ENCODE measurements at regions not wholly inside any gene's neighbourhood (a gene's known extent, or its start where the extent isn't known, plus 50 kb on each side); places are given as distances from the start of the nearest gene placed in this dataset.
A peak's percentile ranks its signal among the peaks of the same experiment; 100 is the strongest.

DNA sequence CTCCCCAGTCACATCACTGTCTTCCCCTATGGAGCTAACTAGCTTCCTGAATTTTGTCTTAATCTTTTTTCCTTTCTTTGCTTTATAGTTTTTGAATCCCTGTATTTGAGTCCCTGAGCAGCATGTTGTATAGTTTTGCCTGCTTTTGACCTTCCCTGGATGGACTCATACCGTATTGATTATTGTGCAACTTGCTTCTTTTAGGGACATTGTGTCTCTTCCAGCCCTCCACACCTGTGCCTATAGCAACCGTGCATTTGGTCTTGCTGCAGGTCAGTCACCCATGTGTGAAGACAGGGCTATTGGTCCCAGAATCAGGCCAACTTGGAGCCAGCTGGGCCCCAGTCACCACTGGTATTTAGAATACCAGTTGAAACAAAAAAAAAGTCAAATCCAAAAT is 158.9 kb upstream of the ADCY1 start:
- Histone ChIP-seq H4K8ac (ENCODE audit: low read depth in 2 of 2, low read length in 2 of 2) (no peak overlapping the region), H2AK9ac (replicated peaks; ENCODE audit: low read depth, low read length, poor library complexity) (no peak overlapping the region), H3K27ac (ENCODE audit: insufficient read depth, low read length) (no peak overlapping the region), H2BK120ac (ENCODE audit: low read depth, low read length) (no peak overlapping the region), H3K4me1 (ENCODE audit: control insufficient read depth, insufficient read depth, low read length) (no peaks in the 10 kb centered on the region), H2BK20ac (ENCODE audit: low read depth, low read length) (no peak overlapping the region), H3K56ac (ENCODE audit: extremely low read depth, insufficient read depth, low read length) (no peak overlapping the region), H3K36me3 (ENCODE audit: control insufficient read depth, insufficient read depth, low read length) (no peaks in the 10 kb centered on the region), H3K4me2 (ENCODE audit: low read depth, low read length) (no peak overlapping the region), H2AFZ (replicated peaks; ENCODE audit: low read length, poor library complexity) (no peak overlapping the region), H2BK15ac (ENCODE audit: low read depth, low read length) (no peak overlapping the region), H2BK5ac (ENCODE audit: low read depth, low read length, poor library complexity, severe bottlenecking) (no peak overlapping the region), H4K5ac (ENCODE audit: low read depth, low read length) (no peak overlapping the region), H3K9me3 (ENCODE audit: control insufficient read depth, insufficient read depth, low read length) (no peaks in the 10 kb centered on the region), H3K14ac (replicated peaks; ENCODE audit: low read depth, low read length) (no peak overlapping the region), H3K9ac (ENCODE audit: low read depth, low read length) (no peak overlapping the region), H3K79me1 (ENCODE audit: low read depth in 1 of 2, low read length in 2 of 2) (no peaks in the 10 kb centered on the region), H3K9me1 (ENCODE audit: insufficient read depth, low read length) (no peaks in the 10 kb centered on the region), H4K20me1 (ENCODE audit: insufficient read depth, low read length) (no peaks in the 10 kb centered on the region), H2AK5ac (ENCODE audit: low read depth, low read length) (no peak overlapping the region), H3K18ac (ENCODE audit: low read depth, low read length) (no peak overlapping the region), H3K4ac (ENCODE audit: low read depth, low read length) (no peak overlapping the region), H3K27me3 (ENCODE audit: control insufficient read depth, insufficient read depth, low read length) (no peaks in the 10 kb centered on the region), H3K4me3 (ENCODE audit: insufficient read depth, low read depth, low read length) (no peak overlapping the region), H3K23ac (ENCODE audit: low read depth, low read length) (no peak overlapping the region), H4K91ac (ENCODE audit: insufficient read depth, low read depth, low read length) (no peak overlapping the region)
- BruUV-seq (replicated peaks), result no TSS peak
- TF ChIP-seq CEBPB (IDR thresholded peaks at IDR 0.05; ENCODE audit: low read depth, low read length) (0 out of 2 replicates have a peak, but pooled peaks have one; percentile 23), MAZ (IDR thresholded peaks at IDR 0.05; ENCODE audit: borderline replicate concordance, low read depth, low read length) (no peak)
- in situ Hi-C loops (cut with MboI; ENCODE audit: low sequenced_read_pairs) (no loop called here), dilution Hi-C loops (cut with HindIII; ENCODE audit: low sequenced_read_pairs, unreplicated experiment) (no loop called here), intact Hi-C loops (cut with micrococcal nuclease) (no loop called here)
- DNase-seq (no peak), ATAC-seq (ENCODE audit: low read depth) (no peak)
- CTCF ChIA-PET, result no interaction called here
- POLR2A ChIA-PET (ENCODE audit: unreplicated experiment), result no interaction called here
- no CpG with 5 or more reads among the region's 2 CpGs for WGBS, 2 experiments (ENCODE audit: extremely low coverage in 2 of 2, insufficient read length in 1 of 2)
